ENCODE measurements at regions not wholly inside any gene's neighbourhood (a gene's known extent, or its start where the extent isn't known, plus 50 kb on each side); places are given as distances from the start of the nearest gene placed in this dataset.

DNA sequence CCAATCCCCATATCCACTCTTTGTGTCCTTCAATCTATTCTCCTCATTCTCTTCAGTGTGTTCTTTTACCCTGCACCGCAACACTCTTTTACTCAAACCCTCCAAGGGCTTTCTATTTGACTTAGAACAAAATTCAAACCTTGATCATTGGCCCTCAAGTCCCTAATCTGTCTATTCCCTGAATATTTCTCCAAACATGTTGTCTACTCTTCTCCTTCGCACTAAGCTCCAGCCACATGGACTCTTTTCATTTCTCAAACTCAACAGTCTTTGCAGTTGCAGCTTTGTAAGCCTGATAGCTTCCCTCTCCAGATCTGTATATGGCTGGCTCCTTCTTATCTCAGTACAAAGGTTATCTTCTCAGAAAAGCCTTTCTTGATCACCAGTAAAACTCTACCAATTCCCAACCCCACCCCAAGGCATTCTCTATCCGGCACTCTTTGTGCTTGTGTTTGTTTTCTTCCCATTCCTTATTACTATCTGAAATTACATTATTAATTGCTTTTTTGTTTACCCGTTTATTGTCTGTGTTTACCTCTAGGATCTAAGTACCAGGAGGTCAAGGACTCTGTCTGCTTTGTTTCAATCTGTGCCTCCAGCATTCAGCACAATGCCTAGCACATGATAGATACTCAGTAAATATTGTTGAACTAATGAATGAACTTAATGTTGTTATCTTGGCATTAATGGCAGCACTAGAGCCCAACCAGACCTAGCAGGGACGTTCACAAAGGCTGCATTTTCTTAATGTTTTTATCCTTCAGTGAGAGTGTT lies 147.4 kb downstream of the BBOX1 start:
- DNase-seq: no peak

DNA sequence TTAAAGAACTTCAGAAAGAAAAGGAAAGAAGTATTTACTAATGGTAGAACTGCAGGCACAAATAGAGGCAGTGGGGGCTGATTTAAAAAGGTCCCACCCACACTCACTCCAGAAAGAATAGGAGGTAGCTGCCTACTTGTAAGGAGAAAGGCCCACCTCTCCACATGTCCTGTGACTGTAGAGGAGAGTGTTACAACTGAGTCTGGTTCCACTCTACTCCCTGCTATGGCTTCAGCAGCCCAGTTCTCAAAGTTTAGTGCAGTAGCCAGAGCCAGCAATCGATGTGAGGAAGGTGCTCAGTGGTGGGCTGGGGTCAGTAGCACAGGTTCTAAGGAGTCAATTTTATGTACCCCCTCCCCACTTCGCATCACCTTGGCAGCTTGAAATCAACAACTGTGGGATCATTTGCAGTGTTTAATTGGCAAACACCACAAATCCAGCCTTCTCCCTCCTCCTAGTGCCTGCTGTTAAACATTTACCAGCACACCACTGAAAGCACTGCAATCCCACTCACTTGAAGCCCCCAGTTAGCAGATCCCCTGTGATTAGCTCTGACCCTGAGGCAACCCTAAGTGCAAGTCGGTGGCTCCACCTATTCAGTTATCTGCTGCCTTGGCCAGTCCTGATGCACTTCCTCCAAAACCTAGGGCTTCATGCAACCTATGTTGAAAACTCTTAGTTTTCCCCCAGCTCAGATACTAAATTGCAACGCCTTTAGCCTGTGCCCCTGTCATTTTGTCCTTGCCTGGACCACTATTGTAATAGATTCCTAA lies 146.6 kb downstream of the BBOX1 start:
- DNase-seq: no peak

DNA sequence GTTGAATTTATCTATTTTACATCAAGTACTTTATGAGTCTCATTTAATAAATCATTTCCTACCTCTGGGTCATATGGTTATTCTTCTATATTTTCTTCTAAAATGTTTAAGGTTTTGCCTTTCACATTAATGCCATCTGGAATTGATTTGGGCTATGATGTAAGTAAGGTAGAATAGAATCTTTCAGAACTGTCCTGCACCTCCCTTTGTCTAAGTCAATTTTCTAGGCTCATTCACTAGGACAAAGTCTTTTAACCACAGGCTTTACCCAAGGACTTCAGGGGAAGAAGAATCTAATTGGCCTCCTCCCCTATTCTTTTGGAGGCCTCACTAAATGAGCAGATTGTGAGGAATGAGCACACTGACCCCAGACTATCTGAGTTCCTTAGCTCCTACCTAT lies 146.0 kb downstream of the BBOX1 start:
- DNase-seq: no peak

DNA sequence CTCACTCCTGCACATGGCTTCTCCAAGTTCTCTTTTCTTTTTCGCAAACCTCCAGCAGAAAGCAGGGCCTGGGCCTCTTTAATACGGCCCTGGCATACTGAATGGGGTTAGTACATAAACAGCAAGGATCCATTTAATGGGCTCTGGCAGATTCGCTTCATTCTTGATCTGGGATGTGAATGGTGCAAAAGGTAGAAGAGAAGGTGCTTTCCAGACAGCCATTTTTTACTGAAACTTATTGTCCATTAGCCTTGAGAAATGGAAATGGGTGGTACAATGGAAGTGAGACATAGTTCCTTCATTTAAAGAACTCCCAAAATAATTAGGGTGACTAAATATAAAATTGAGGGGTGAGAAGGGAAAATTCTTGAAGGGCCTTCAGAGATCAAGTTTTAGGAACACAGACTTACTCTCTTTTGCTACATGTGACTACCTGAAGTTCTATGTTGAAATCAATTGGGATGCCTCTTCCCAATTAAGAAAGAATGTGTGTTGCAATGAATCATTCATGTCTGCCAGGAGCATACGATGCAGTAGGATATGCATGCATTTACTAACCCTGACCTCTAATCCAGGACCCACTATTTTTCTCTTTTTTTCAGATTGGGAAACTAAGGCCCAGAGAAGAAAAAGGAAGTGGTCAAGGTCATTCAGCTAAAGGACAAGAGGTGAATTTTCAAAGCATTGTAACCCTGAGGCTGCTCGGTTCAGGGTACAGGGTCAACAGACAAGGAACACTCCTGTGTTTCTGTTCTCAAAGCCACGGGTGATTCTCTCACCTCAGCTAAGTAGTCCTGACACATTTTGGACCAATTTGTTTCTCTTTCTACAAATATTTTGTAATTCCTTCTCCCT lies 144.1 kb downstream of the BBOX1 start:
- no peak for DNase-seq

DNA sequence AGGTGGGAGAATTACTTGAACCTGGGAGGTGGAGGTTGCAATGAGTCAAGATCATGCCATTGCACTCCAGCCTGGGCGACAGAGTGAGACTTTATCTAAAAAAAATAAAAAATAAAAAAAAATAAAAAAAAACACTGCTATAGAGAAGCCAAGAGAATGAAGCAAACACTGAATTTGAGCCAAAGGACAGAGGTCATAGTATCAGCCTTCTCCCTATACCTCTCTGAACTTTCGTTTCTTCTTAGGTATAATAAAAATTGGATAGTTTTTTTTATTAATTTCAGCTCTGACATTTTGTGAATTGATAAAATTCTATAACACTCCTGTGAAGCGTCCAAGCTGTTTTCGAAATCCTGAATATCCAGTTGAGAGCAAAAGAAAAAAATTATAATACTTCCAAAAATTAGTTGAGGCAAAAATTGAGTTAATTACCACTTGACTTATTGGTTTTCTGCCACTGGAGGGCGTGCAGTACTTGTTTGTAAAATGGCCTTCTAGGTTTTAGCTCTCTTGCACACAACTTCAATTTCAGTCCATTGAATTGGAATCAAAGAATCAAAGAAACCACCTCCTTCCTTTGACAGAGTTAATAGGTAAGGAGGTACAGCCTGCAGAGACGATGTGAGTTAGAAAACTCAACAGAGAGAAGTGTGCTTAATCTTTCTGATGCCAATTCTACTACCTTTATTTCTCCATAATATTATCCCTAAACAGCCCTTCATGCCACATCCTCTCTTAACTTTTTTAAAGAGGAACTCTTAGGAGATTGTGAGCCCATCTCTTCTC lies 143.2 kb downstream of the BBOX1 start:
- peak; percentile 54 for DNase-seq

DNA sequence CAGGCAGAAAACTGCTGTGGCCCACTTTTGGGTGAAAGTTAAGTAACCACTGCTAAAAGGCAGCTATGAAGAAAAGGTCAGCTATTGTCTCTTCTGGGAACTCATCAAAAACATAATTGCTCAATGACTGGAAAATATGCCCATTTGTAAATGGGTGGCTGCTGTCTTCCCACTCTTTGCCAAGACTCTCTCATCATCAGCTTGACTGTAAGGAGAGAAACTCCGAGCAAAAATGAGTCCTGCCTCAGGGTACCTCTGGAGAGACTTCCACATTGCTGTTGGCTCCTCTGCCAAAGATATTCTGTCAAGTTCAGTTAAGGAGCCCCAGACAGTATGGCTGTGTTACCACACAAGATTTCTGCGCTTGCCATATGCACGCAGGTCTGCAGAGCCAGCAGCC lies 138.7 kb downstream of the BBOX1 start:
- DNase-seq: no peak

DNA sequence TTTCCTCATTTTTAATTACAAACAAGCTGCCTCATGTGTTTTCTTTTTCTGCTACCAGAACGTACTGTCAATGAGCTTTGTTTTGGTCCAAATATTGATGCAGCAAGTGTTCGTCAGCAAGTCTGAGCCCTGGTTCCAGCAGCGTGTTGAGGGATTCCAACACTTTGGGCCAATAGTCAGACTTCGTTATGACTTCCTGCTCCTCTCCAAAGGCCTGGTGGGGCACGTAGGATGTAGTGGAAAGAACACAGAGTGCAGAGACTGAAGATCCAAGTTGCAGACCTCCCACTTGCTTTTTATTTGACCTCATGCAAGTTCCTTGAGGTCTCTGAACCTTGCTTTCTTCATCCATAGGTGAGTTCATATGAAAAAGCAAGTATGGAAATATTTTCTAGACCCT lies 138.2 kb downstream of the BBOX1 start:
- DNase-seq: no peak
